ENCODE measurements at regions not wholly inside any gene's neighbourhood (a gene's known extent, or its start where the extent isn't known, plus 50 kb on each side); places are given as distances from the start of the nearest gene placed in this dataset.

DNA sequence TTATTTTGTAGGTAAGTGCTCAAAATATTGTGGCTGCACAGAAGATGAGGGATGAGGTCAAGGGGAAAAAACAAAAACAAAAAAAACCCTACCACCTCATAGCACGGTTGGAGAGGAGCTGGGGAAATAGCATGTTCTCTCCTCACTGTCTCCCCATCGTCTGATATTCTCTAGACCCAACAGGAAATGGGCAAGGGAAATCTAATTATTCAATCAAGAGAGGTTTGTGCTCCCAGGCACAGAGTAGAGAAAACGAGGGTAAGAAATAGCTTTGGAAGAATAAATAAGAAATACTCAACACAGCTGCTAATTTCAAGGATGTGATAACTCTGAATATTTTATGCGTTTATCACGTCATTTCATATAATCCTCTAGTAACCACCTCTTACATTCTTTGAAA is 619.2 kb upstream of the GNPDA2 start:
- H3K4me3 ChIP-seq (ENCODE audit: low read length) = no peak overlapping the region

DNA sequence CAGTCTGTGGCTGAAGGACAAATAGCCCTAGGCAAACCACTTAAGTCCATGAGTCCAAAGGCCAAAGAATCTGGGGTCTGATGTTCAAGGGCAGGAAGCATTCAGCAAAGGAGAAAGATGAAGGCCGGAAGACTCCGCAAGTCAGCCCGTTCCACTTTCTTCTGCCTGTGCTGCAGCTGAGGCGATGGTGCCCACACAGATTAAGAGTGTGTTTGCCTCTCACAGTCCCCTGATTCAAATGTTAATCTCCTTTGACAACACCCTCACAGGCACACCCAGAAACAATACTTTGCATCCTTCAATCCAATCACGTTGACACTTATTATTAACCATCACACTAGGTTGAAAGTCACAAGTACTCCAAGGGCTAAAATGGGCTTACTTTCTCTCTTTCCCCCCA is 605.4 kb upstream of the GNPDA2 start:
- H3K9me3 ChIP-seq (ENCODE audit: insufficient read depth, low read depth, low read length) = no peaks in the 10 kb centered on the region
- no peak overlapping the region for H3K4me3 ChIP-seq (ENCODE audit: low read length)
- H3K27ac ChIP-seq (ENCODE audit: low read length) = no peak overlapping the region
- no peaks in the 10 kb centered on the region for H3K27me3 ChIP-seq (ENCODE audit: insufficient read depth, low read length)
- H3K36me3 ChIP-seq (ENCODE audit: insufficient read depth, low read depth, low read length) = no peaks in the 10 kb centered on the region
- H3K9ac ChIP-seq (ENCODE audit: low read depth, low read length) = no peak overlapping the region
- peaks cover 10% of the 10 kb centered on the region; the same call in 1 of the 2 replicates for H3K4me1 ChIP-seq (ENCODE audit: insufficient read depth, low read length)

More for the DNA sequence above, 619.2 kb upstream of the GNPDA2 start:
- Histone ChIP-seq H3K4me1 (ENCODE audit: insufficient read depth, low read length) (peaks cover 4% of the 10 kb centered on the region; the same call in 1 of the 2 replicates), H3K9me3 (ENCODE audit: insufficient read depth, low read depth, low read length) (no peaks in the 10 kb centered on the region), H3K9ac (ENCODE audit: low read depth, low read length) (no peak overlapping the region), H3K27me3 (ENCODE audit: insufficient read depth, low read length) (no peaks in the 10 kb centered on the region), H3K36me3 (ENCODE audit: insufficient read depth, low read depth, low read length) (no peaks in the 10 kb centered on the region), H3K27ac (ENCODE audit: low read length) (no peak overlapping the region)

DNA sequence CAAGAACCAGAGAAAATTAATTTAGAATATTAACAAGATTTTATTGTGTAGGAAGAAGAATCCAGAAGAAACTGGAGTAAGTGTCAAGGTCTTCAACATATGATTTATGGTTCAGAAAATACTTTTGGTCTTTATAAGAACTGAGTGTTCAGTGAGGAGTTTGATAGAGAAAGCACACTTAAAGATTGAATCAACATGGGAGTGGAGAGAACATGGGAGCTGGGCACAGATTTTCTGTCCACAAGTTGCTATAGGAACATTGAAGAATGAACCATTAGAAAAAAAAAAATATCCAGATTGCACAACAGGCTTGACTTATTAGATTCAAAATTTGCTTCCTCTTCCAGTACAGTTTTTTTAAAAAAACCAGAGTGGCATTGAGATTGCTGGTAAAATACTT is 601.2 kb upstream of the GNPDA2 start:
- no peak overlapping the region for H3K27ac ChIP-seq (ENCODE audit: low read length)
- H3K4me3 ChIP-seq (ENCODE audit: low read length) = no peak overlapping the region
- H3K4me1 ChIP-seq (ENCODE audit: insufficient read depth, low read length) = peaks cover 10% of the 10 kb centered on the region; the same call in 1 of the 2 replicates
- H3K9ac ChIP-seq (ENCODE audit: low read depth, low read length) = no peak overlapping the region
- H3K27me3 ChIP-seq (ENCODE audit: insufficient read depth, low read length) = no peaks in the 10 kb centered on the region
- no peaks in the 10 kb centered on the region for H3K9me3 ChIP-seq (ENCODE audit: insufficient read depth, low read depth, low read length)
- no peaks in the 10 kb centered on the region for H3K36me3 ChIP-seq (ENCODE audit: insufficient read depth, low read depth, low read length)

DNA sequence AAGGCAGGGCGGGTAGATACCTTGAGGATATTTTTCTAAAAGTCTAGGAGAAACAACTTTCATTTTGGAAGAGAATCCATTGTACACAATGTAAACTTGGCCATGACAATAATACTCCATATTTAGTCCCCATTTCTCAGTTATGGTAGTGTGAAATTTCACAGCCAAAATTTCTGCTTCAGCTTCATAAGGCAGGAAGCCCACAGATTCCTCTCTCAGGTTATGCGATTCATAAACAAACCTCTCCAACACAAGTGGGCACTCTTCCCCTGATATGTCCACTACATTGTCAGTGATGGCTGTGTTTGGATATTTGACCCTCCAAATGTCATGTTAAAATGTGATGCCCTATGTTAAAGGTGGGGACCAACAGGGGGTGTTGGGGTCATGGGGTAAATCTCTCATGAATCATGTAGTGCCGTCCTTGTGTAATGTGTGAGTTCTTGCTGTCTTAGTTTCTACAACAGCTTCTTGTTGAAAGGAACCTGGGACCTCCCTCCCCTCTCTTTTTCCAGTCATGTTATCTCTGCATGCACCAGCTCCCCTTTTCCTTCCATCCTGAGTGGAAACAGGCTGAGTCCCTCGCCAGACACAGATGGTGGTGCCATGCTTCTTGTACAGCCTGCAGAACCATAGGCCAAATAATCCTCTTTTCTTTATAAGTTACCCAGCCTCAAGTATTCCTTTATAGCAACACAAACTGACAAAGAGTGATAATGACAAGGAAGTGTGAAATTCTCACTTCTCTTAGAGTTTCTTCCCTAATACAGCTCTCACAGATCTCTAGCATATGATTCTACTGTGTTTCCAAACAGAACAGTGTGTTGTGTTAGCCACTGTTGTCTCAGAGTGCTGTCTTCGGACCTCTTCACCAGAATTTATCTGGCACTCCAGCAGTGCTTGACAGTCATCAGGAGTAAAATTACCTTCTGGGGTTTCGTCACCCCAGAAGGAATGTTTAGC is 598.4 kb upstream of the GNPDA2 start:
- no peak overlapping the region for H3K27ac ChIP-seq (ENCODE audit: low read length)
- H3K4me1 ChIP-seq (ENCODE audit: insufficient read depth, low read length) = no peaks in the 10 kb centered on the region
- no peaks in the 10 kb centered on the region for H3K9me3 ChIP-seq (ENCODE audit: insufficient read depth, low read depth, low read length)

DNA sequence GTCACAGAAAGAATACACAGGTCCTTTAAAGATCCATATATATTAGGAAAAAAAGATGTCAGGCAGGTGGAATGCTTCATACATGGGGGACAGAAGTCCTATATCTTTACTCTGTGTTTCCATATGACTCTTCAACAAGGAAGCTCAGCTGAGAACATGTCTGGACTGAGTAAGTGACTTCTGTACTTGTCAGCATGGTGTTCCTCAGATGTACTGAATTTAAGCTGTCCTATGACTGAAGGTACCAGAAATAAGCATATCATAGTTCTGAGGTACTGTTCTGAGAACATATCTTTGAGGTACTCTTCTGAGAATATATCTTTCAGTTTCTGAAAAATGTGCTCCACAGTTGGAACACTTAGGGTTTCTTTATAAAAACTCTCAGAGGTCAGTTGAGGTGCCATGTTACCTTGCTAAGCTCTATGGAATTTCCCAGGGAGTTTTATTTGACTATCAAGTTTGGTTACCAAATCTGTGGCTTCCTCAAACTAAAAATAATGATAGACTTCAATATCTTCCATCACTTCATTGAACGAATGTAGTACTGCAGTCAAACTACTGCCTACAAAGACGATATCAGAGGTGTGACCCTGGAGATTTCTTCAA is 597.2 kb upstream of the GNPDA2 start:
- Histone ChIP-seq H3K9ac (ENCODE audit: low read depth, low read length) (no peak overlapping the region), H3K4me1 (ENCODE audit: insufficient read depth, low read length) (no peaks in the 10 kb centered on the region), H3K4me3 (ENCODE audit: low read length) (no peak overlapping the region), H3K36me3 (ENCODE audit: insufficient read depth, low read depth, low read length) (no peaks in the 10 kb centered on the region), H3K9me3 (ENCODE audit: insufficient read depth, low read depth, low read length) (no peaks in the 10 kb centered on the region), H3K27me3 (ENCODE audit: insufficient read depth, low read length) (no peaks in the 10 kb centered on the region), H3K27ac (ENCODE audit: low read length) (no peak overlapping the region)

More for the DNA sequence above, 598.4 kb upstream of the GNPDA2 start:
- H3K9ac ChIP-seq (ENCODE audit: low read depth, low read length) = no peak overlapping the region
- H3K4me3 ChIP-seq (ENCODE audit: low read length) = no peak overlapping the region
- no peaks in the 10 kb centered on the region for H3K27me3 ChIP-seq (ENCODE audit: insufficient read depth, low read length)
- no peaks in the 10 kb centered on the region for H3K36me3 ChIP-seq (ENCODE audit: insufficient read depth, low read depth, low read length)

DNA sequence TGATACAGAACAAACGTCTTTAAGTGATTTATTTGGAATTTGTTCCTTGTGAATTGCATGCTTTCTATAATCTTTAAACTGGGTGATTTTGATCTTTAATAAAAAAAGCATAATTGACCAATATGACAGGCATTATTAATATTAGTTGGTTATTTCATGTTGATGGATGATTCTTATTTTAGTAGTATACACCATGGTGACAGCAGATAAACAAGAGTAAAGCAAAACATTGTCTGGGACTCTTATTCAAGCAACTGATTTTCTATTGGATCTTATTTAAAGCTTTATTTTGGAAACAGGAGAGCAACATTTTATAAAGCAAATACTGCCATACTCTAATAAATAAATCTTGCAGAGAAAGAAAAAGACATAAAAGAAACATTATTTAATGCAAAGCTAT is 591.4 kb upstream of the GNPDA2 start:
- no peaks in the 10 kb centered on the region for H3K4me1 ChIP-seq (ENCODE audit: insufficient read depth, low read length)
- H3K4me3 ChIP-seq (ENCODE audit: low read length) = no peak overlapping the region
- no peaks in the 10 kb centered on the region for H3K9me3 ChIP-seq (ENCODE audit: insufficient read depth, low read depth, low read length)
- no peaks in the 10 kb centered on the region for H3K36me3 ChIP-seq (ENCODE audit: insufficient read depth, low read depth, low read length)
- H3K9ac ChIP-seq (ENCODE audit: low read depth, low read length) = no peak overlapping the region
- no peak overlapping the region for H3K27ac ChIP-seq (ENCODE audit: low read length)
- H3K27me3 ChIP-seq (ENCODE audit: insufficient read depth, low read length) = no peaks in the 10 kb centered on the region

DNA sequence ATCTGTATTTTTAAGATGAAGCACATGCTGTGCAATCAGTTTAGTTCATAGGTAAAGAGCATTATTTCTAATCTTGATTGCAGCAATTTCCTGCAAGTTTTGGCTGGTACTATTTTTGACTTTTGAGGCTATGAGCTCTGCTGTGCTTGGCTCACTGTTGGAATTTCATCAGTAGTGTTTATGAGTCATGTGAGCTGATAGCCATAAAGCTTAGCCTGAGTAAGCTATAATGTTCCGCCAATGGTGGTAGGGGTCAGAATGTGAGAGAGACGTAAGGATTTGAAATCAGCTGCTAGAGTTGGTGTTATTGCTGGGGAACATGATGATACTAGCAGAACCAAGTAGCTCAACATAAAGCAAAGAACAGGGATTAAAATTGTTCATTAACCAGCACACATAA is 590.9 kb upstream of the GNPDA2 start:
- Histone ChIP-seq H3K4me1 (ENCODE audit: insufficient read depth, low read length) (no peaks in the 10 kb centered on the region), H3K27ac (ENCODE audit: low read length) (no peak overlapping the region), H3K27me3 (ENCODE audit: insufficient read depth, low read length) (no peaks in the 10 kb centered on the region), H3K36me3 (ENCODE audit: insufficient read depth, low read depth, low read length) (no peaks in the 10 kb centered on the region), H3K4me3 (ENCODE audit: low read length) (no peak overlapping the region), H3K9ac (ENCODE audit: low read depth, low read length) (no peak overlapping the region), H3K9me3 (ENCODE audit: insufficient read depth, low read depth, low read length) (no peaks in the 10 kb centered on the region)

DNA sequence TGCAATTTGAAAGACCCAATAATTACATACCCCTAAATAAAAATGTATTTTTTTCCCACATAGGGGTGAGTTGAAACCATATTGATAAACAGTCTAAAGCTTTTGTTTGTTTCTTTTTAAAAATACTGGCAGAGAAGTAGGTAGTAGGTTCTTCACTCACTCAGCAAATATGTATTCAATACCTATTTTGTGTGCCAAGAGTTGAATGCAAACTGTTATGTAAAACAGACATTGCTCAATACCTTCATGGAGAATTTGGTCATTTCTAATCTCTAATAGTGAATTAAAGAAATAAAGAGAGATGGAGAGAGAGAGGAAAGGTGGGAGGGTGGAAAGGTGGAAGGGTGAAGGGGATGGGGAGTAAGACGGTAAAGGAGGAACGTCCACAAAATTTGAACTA is 589.9 kb upstream of the GNPDA2 start:
- Histone ChIP-seq H3K9ac (ENCODE audit: low read depth, low read length) (no peak overlapping the region), H3K4me3 (ENCODE audit: low read length) (no peak overlapping the region), H3K27me3 (ENCODE audit: insufficient read depth, low read length) (no peaks in the 10 kb centered on the region), H3K9me3 (ENCODE audit: insufficient read depth, low read depth, low read length) (no peaks in the 10 kb centered on the region), H3K27ac (ENCODE audit: low read length) (no peak overlapping the region), H3K4me1 (ENCODE audit: insufficient read depth, low read length) (no peaks in the 10 kb centered on the region), H3K36me3 (ENCODE audit: insufficient read depth, low read depth, low read length) (no peaks in the 10 kb centered on the region)

DNA sequence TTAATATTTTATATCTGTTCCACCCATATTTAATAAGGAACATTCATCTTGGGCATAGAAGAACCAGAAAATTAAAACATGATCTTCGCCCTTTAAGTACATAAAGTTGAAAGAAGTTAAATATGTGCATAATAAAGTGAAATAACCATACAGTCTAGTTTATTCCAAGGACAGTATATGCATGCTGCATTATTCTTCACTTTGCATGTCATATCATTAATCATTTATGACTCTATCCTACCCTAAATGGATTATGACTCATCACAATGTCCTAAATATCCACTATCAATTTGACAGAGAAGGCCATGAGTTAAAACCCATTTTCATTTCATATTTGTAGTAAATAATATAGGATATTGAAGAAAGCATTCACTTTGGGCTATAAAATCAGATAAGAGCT is 576.5 kb upstream of the GNPDA2 start:
- H3K9me3 ChIP-seq (ENCODE audit: insufficient read depth, low read depth, low read length) = no peaks in the 10 kb centered on the region
- H3K27me3 ChIP-seq (ENCODE audit: insufficient read depth, low read length) = no peaks in the 10 kb centered on the region
- no peak overlapping the region for H3K27ac ChIP-seq (ENCODE audit: low read length)

DNA sequence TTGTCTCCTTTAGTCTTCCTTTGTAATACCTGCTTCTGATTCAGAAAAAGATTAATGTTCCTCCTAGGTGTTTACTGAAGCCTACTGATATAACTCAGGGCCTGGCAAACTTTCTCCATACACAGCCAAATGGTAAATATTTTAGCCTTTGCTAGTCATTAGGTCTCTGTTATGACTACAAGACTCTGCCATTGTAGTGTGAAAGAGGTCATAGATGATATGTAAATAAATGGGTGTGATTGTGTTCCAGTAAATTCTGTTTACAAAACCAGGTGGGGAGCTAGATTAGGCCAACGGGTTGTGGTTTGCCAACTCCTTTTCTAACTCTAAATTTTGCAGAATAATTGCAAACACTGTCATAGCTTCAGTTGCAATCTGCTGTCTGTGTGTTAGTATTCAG is 568.1 kb upstream of the GNPDA2 start:
- Histone ChIP-seq H3K4me3 (ENCODE audit: low read length) (no peak overlapping the region), H3K36me3 (ENCODE audit: insufficient read depth, low read depth, low read length) (no peaks in the 10 kb centered on the region), H3K4me1 (ENCODE audit: insufficient read depth, low read length) (no peaks in the 10 kb centered on the region), H3K27me3 (ENCODE audit: insufficient read depth, low read length) (no peaks in the 10 kb centered on the region), H3K9me3 (ENCODE audit: insufficient read depth, low read depth, low read length) (peaks cover 7% of the 10 kb centered on the region; the same call in 1 of the 2 replicates), H3K9ac (ENCODE audit: low read depth, low read length) (no peak overlapping the region), H3K27ac (ENCODE audit: low read length) (no peak overlapping the region)

More for the DNA sequence above, 576.5 kb upstream of the GNPDA2 start:
- Histone ChIP-seq H3K4me3 (ENCODE audit: low read length) (no peak overlapping the region), H3K9ac (ENCODE audit: low read depth, low read length) (no peak overlapping the region), H3K4me1 (ENCODE audit: insufficient read depth, low read length) (no peaks in the 10 kb centered on the region), H3K36me3 (ENCODE audit: insufficient read depth, low read depth, low read length) (no peaks in the 10 kb centered on the region)

DNA sequence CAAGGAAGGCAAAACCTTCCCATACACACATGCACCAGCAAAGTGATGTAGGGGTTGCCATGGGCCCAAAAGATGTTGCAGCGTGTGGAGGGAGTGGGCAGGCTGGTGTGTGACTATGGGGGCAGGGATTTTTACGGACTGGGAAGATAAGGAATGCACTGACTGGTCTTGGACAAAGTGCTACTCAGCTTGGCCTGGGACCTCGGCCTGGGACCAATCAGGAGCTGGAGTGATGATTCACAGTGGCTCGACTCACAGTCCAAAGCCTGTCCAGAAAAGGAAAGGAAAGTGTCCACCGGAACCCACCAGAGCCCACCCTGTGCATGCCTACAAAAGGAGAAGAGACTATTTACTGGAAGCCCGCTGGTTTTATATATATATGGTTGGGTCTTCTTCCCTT is 567.0 kb upstream of the GNPDA2 start:
- H3K27ac ChIP-seq (ENCODE audit: low read length) = no peak overlapping the region
- no peaks in the 10 kb centered on the region for H3K27me3 ChIP-seq (ENCODE audit: insufficient read depth, low read length)
- no peaks in the 10 kb centered on the region for H3K36me3 ChIP-seq (ENCODE audit: insufficient read depth, low read depth, low read length)
- H3K9me3 ChIP-seq (ENCODE audit: insufficient read depth, low read depth, low read length) = peaks cover 7% of the 10 kb centered on the region; the same call in 1 of the 2 replicates
- H3K4me3 ChIP-seq (ENCODE audit: low read length) = no peak overlapping the region
- H3K4me1 ChIP-seq (ENCODE audit: insufficient read depth, low read length) = no peaks in the 10 kb centered on the region
- no peak overlapping the region for H3K9ac ChIP-seq (ENCODE audit: low read depth, low read length)

DNA sequence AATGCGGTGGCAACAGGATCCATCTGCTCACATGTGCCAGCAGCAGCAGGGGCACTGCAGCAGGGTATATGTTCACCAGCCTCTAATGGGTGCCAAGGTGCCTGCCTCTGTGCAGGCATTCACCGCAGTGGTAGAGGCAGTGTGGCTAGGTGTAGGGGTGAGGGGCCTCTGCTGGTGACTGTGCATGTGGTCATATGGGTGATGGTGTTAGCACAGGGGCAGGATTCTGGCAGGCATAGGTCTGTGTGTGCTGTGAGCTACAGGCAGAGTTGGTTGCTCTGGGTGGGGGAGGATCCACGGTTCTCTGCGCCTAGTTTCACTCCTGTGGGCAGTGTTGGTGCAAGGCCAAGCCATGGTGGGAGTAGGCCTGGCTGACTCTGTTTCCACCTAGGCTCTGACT is 566.5 kb upstream of the GNPDA2 start:
- Histone ChIP-seq H3K4me3 (ENCODE audit: low read length) (no peak overlapping the region), H3K9ac (ENCODE audit: low read depth, low read length) (no peak overlapping the region), H3K27ac (ENCODE audit: low read length) (no peak overlapping the region), H3K4me1 (ENCODE audit: insufficient read depth, low read length) (no peaks in the 10 kb centered on the region), H3K9me3 (ENCODE audit: insufficient read depth, low read depth, low read length) (peaks cover 7% of the 10 kb centered on the region; the same call in 1 of the 2 replicates), H3K36me3 (ENCODE audit: insufficient read depth, low read depth, low read length) (no peaks in the 10 kb centered on the region), H3K27me3 (ENCODE audit: insufficient read depth, low read length) (no peaks in the 10 kb centered on the region)

Measured in iPS-20b (cell line).